ENCODE measurements at regions not wholly inside any gene's neighbourhood (a gene's known extent, or its start where the extent isn't known, plus 50 kb on each side); places are given as distances from the start of the nearest gene placed in this dataset.
A peak's percentile ranks its signal among the peaks of the same experiment; 100 is the strongest.

- no peaks in the 10 kb centered on the region for H3K4me1 ChIP-seq (ENCODE audit: insufficient read depth, low read length, poor library complexity, severe bottlenecking)
- no peak overlapping the region for H2AFZ ChIP-seq (ENCODE audit: low read length)
- H3K79me2 ChIP-seq (ENCODE audit: insufficient read depth, low read depth, low read length), result no peaks in the 10 kb centered on the region
- no peak for DNase-seq (ENCODE audit: low spot score)
- no peaks in the 10 kb centered on the region for H3K9me2 ChIP-seq (ENCODE audit: insufficient read depth, low read length)
- TF ChIP-seq CTCF (conservative IDR thresholded peaks at IDR 0.05; ENCODE audit: low read length) (0 out of 2 replicates have a peak, but pooled peaks have one; percentile 34), EZH2phosphoT487 (IDR thresholded peaks at IDR 0.05; ENCODE audit: borderline replicate concordance, low read depth, low read length) (no peak)
- CTCF ChIA-PET (ENCODE audit: unreplicated experiment), result no interaction called here
- no peak overlapping the region for H3K4me2 ChIP-seq (ENCODE audit: low read length)
- BruUV-seq (replicated peaks), result no TSS peak
- intact Hi-C loops (cut with micrococcal nuclease; ENCODE audit: unreplicated experiment), result no loop called here
- no peaks in the 10 kb centered on the region for H3K36me3 ChIP-seq (ENCODE audit: insufficient read depth, low read length)
- H4K20me1 ChIP-seq (ENCODE audit: insufficient read depth, low read length), result no peaks in the 10 kb centered on the region
- H3K9me3 ChIP-seq (ENCODE audit: low read length), result no peaks in the 10 kb centered on the region
- H3K4me3 ChIP-seq (ENCODE audit: low read depth, low read length, poor library complexity, severe bottlenecking), result no peak overlapping the region
- POLR2A ChIA-PET, result interaction anchor here (0.7 kb wide), 2 partner anchors 739 to 1089 kb away, joined by 4 to 5 read pairs; no protein-coding TSS in a partner anchor
- H3K27ac ChIP-seq (ENCODE audit: low read depth, low read length, poor library complexity, severe bottlenecking), result no peak overlapping the region
Observed at GRCh38 chr2:192741889-192742288, 547.2 kb upstream of the TMEFF2 start.

- no TSS peak for BruUV-seq (replicated peaks)
- Histone ChIP-seq H3K36me3 (ENCODE audit: insufficient read depth, low read length) (no peaks in the 10 kb centered on the region), H2AFZ (ENCODE audit: low read length) (no peak overlapping the region), H3K79me2 (ENCODE audit: insufficient read depth, low read depth, low read length) (no peaks in the 10 kb centered on the region), H3K9me2 (ENCODE audit: insufficient read depth, low read length) (no peaks in the 10 kb centered on the region), H4K20me1 (ENCODE audit: insufficient read depth, low read length) (no peaks in the 10 kb centered on the region), H3K27ac (ENCODE audit: low read depth, low read length, poor library complexity, severe bottlenecking) (no peak overlapping the region), H3K4me3 (ENCODE audit: low read depth, low read length, poor library complexity, severe bottlenecking) (no peak overlapping the region), H3K4me2 (ENCODE audit: low read length) (no peak overlapping the region), H3K4me1 (ENCODE audit: insufficient read depth, low read length, poor library complexity, severe bottlenecking) (no peaks in the 10 kb centered on the region), H3K9me3 (ENCODE audit: low read length) (no peaks in the 10 kb centered on the region)
- TF ChIP-seq CTCF (conservative IDR thresholded peaks at IDR 0.05; ENCODE audit: low read length), result no peak
- TF ChIP-seq EZH2phosphoT487 (IDR thresholded peaks at IDR 0.05; ENCODE audit: borderline replicate concordance, low read depth, low read length), result no peak
- intact Hi-C loops (cut with micrococcal nuclease; ENCODE audit: unreplicated experiment), result no loop called here
- no peak for DNase-seq (ENCODE audit: low spot score)
- CTCF ChIA-PET (ENCODE audit: unreplicated experiment), result no interaction called here
- POLR2A ChIA-PET, result no interaction called here
Observed at GRCh38 chr2:192735447-192735846, 540.7 kb upstream of the TMEFF2 start.

- H4K20me1 ChIP-seq (ENCODE audit: insufficient read depth, low read length), result no peaks in the 10 kb centered on the region
- H3K36me3 ChIP-seq (ENCODE audit: insufficient read depth, low read length), result no peaks in the 10 kb centered on the region
- no peak overlapping the region for H3K4me3 ChIP-seq (ENCODE audit: low read depth, low read length, poor library complexity, severe bottlenecking)
- no peaks in the 10 kb centered on the region for H3K9me3 ChIP-seq (ENCODE audit: low read length)
- CTCF ChIA-PET (ENCODE audit: unreplicated experiment), result no interaction called here
- no peak overlapping the region for H2AFZ ChIP-seq (ENCODE audit: low read length)
- no peak for DNase-seq (ENCODE audit: low spot score)
- H3K4me2 ChIP-seq (ENCODE audit: low read length), result no peak overlapping the region
- no peaks in the 10 kb centered on the region for H3K4me1 ChIP-seq (ENCODE audit: insufficient read depth, low read length, poor library complexity, severe bottlenecking)
- H3K79me2 ChIP-seq (ENCODE audit: insufficient read depth, low read depth, low read length), result no peaks in the 10 kb centered on the region
- no TSS peak for BruUV-seq (replicated peaks)
- TF ChIP-seq EZH2phosphoT487 (IDR thresholded peaks at IDR 0.05; ENCODE audit: borderline replicate concordance, low read depth, low read length), result no peak
- no peak for TF ChIP-seq CTCF (conservative IDR thresholded peaks at IDR 0.05; ENCODE audit: low read length)
- H3K27ac ChIP-seq (ENCODE audit: low read depth, low read length, poor library complexity, severe bottlenecking), result no peak overlapping the region
- intact Hi-C loops (cut with micrococcal nuclease; ENCODE audit: unreplicated experiment), result no loop called here
- H3K9me2 ChIP-seq (ENCODE audit: insufficient read depth, low read length), result no peaks in the 10 kb centered on the region
- POLR2A ChIA-PET, result interaction anchor here (1.2 kb wide), 1 partner anchor 8 kb away, joined by 3 read pairs; no protein-coding TSS in a partner anchor
Observed at GRCh38 chr2:192729369-192729768, 534.6 kb upstream of the TMEFF2 start.
